ENCODE measurements at regions not wholly inside any gene's neighbourhood (a gene's known extent, or its start where the extent isn't known, plus 50 kb on each side); places are given as distances from the start of the nearest gene placed in this dataset.

GRCh38 chr1:103194060-103194459 lies 85.7 kb upstream of the COL11A1 start:
- TF ChIP-seq POLR2A (IDR thresholded peaks at IDR 0.05), result no peak
- TF ChIP-seq, protein P1, sequence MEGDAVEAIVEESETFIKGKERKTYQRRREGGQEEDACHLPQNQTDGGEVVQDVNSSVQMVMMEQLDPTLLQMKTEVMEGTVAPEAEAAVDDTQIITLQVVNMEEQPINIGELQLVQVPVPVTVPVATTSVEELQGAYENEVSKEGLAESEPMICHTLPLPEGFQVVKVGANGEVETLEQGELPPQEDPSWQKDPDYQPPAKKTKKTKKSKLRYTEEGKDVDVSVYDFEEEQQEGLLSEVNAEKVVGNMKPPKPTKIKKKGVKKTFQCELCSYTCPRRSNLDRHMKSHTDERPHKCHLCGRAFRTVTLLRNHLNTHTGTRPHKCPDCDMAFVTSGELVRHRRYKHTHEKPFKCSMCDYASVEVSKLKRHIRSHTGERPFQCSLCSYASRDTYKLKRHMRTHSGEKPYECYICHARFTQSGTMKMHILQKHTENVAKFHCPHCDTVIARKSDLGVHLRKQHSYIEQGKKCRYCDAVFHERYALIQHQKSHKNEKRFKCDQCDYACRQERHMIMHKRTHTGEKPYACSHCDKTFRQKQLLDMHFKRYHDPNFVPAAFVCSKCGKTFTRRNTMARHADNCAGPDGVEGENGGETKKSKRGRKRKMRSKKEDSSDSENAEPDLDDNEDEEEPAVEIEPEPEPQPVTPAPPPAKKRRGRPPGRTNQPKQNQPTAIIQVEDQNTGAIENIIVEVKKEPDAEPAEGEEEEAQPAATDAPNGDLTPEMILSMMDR (IDR thresholded peaks at IDR 0.05), result no peak
- TF ChIP-seq EP300 (IDR thresholded peaks at IDR 0.05), result no peak
